Hippocampal formation (tissue), 2 donors: ENCODE measurements at regions not wholly inside any gene's neighbourhood (a gene's known extent, or its start where the extent isn't known, plus 50 kb on each side); places are given as distances from the start of the nearest gene placed in this dataset.

Experiments used
- DNase-seq, 2 donors: peaks; one replicate each; lab custom pipeline; 2025; lab: John Stamatoyannopoulos, UW

GRCh38 chr10:128281861-128282260 is 155.6 kb upstream of the MKI67 start:
- DNase-seq, result no peak

GRCh38 chr10:128286141-128286761 is 160.0 kb upstream of the MKI67 start:
- no peak for DNase-seq

- DNase-seq, result no peak
Observed at GRCh38 chr10:128286762-128287500, 160.7 kb upstream of the MKI67 start.

GRCh38 chr10:128287921-128288320 is 161.7 kb upstream of the MKI67 start:
- DNase-seq, result no peak

- DNase-seq, result no peak
Observed at GRCh38 chr10:128289621-128290020, 163.4 kb upstream of the MKI67 start.

- no peak for DNase-seq
Observed at GRCh38 chr10:128295003-128295402, 168.8 kb upstream of the MKI67 start.

- no peak for DNase-seq
Observed at GRCh38 chr10:128296253-128297007, 170.2 kb upstream of the MKI67 start.

GRCh38 chr10:128297709-128298378 is 171.6 kb upstream of the MKI67 start:
- no peak for DNase-seq

- DNase-seq, result no peak
Observed at GRCh38 chr10:128298587-128298986, 172.4 kb upstream of the MKI67 start.

- DNase-seq, result no peak
Observed at GRCh38 chr10:128300290-128300824, 174.1 kb upstream of the MKI67 start.

GRCh38 chr10:128301051-128301450 is 174.8 kb upstream of the MKI67 start:
- no peak for DNase-seq

GRCh38 chr10:128302808-128303207 is 176.6 kb upstream of the MKI67 start:
- DNase-seq, result no peak

GRCh38 chr10:128304271-128304670 is 178.0 kb upstream of the MKI67 start:
- no peak for DNase-seq

GRCh38 chr10:128305601-128306345 is 179.6 kb upstream of the MKI67 start:
- no peak for DNase-seq

- DNase-seq, result no peak
Observed at GRCh38 chr10:128306535-128306934, 180.3 kb upstream of the MKI67 start.

GRCh38 chr10:128306966-128307365 is 180.7 kb upstream of the MKI67 start:
- no peak for DNase-seq

- no peak for DNase-seq
Observed at GRCh38 chr10:128307820-128308219, 181.6 kb upstream of the MKI67 start.

GRCh38 chr10:128310971-128311658 is 184.9 kb upstream of the MKI67 start:
- DNase-seq, result no peak

GRCh38 chr10:128312250-128312649 is 186.0 kb upstream of the MKI67 start:
- no peak for DNase-seq

GRCh38 chr10:128314686-128315085 is 188.5 kb upstream of the MKI67 start:
- no peak for DNase-seq
